Activated CD8-positive, alpha-beta memory T cell treated with anti-CD3 and anti-CD28 coated beads, Interleukin-2, amount 50 U/mL, for 1 hour (primary cell): ENCODE measurements at regions not wholly inside any gene's neighbourhood (a gene's known extent, or its start where the extent isn't known, plus 50 kb on each side); places are given as distances from the start of the nearest gene placed in this dataset.

ENCODE experiments used
- DNase-seq: peaks from one replicate; pipeline ENCODE4 v3.0.0-alpha.2; 2020; ENCODE audit errors: extremely low read depth

- no peak for DNase-seq
Measured at GRCh38 chr3:194925614-194926013, 239.9 kb downstream of the FAM43A start.

GRCh38 chr3:194928227-194928626, 242.5 kb downstream of the FAM43A start:
- DNase-seq: no peak

- DNase-seq: no peak
Measured at GRCh38 chr3:194928831-194929577, 243.3 kb downstream of the FAM43A start.

DNA sequence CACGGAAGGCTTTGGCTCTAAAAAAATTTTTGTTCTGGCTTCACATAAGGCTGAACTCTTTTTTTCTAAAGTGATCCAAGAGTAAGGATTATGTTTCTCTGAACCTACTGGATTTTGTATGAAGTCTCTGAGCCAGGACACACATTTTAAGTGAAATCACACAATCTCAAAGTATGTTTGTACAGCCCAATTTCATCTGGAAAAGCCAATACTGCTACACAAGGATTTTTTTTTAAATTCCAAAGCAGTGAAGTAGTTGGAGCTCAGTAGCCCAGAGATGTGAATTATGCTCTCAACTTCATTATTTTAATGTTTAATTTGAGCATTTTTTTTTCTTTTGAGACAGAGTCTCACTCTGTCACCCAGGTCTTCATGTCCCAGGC, 243.9 kb downstream of the FAM43A start:
- no peak for DNase-seq

DNA sequence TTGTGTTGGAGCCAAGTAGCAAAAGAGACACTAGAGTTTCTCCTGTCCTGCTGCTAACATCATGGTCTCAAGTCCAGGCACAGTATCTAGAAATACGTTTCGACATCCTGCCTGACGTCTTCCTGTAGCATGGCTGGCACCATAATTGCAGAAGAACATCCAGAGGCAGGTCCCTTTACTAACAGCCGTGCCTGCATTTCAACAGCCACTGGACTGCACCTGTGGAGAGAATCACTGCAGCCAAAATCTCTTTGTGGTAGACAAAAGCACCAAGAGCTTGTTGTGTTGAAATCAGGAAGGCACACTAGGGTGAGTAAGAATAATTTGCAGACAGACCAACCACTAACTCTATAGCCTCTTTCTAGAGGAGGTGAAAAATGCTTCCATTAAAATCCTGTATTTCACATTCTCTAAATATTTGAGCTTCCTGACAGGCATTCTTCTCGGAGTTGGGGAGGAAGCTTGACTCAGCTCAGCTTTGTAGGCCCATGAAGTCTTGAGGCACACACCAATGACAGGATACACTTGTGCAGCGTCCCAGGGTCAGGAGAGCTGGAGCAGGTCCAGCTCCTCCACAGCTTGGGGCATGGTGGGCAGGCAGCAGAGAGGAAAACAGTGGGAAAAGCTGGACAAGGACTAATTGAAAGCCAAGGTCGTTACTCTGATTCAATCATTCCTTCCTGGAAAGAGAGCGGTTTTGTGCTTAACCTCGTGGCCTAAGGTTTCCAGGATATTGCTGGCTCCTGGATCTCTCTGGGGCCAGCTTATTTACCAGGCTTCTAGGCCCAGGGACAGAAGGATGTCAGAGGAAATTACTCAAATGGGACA, 244.9 kb downstream of the FAM43A start:
- DNase-seq: no peak

- DNase-seq: no peak
Measured at GRCh38 chr3:194931347-194931746, 245.7 kb downstream of the FAM43A start.

- no peak for DNase-seq
Measured at GRCh38 chr3:194931865-194932264, 246.2 kb downstream of the FAM43A start.

DNA sequence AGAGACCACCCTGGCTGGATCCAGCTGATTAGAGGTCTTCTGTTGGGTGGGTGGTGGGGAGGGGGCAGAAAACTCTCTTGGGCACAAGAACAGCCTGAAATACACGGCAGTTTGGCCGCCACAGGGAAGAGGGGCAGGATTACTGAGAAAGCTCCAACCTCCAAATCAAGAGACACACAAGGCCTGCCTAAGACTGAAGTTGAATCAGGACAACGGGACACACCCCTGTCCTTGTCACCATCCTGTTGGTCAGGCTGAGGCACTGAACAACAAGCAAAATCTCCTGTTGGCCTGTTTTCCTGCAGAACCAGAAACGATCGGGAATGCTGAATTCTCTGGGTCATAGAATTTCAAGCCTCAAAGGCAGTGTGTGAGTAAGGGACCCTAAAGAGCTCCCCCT, 247.8 kb downstream of the FAM43A start:
- DNase-seq: no peak

- no peak for DNase-seq
Measured at GRCh38 chr3:194935061-194935460, 249.4 kb downstream of the FAM43A start.

GRCh38 chr3:194935632-194936470, 250.2 kb downstream of the FAM43A start:
- no peak for DNase-seq

DNA sequence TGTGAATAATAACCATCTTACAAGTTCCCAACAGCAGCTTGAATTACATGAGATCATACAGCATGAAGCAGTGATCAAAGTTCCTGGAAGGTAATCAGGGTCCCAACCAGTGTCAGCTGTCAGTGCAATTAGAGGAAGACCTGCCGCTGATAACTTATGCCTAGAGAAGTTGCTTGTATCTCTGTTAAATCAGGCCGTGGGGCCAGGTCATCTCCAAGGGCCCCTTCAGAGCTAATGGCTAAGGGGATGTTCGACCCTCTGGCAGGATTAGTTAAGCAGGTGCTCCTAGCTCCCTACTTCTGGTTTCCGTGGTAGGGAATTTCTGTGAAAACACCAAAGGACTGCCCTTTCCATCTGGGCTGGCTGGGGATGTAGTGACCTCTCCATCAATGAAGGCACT, 251.0 kb downstream of the FAM43A start:
- no peak for DNase-seq

- no peak for DNase-seq
Measured at GRCh38 chr3:194937144-194937543, 251.5 kb downstream of the FAM43A start.

DNA sequence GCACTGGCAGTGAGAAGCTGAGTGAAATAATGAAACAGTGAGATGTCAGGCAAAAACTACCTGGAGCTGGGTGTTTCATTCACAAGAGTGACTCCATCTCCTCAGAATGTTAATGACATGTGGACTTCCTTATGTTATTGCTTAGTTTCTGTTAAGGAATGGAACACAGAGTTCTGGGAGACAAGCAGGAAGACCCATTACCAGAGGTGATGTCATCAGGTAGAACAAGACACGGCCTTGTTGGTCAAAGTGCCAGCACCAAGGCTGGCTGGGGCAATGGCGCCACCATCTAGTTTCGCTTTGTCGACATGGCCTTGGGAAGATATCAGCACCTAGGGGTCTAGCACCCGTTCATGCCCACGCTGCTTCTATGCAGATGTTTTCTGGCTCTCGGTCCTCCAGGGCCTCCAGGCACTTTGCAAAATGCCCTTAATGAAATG, 252.2 kb downstream of the FAM43A start:
- no peak for DNase-seq

DNA sequence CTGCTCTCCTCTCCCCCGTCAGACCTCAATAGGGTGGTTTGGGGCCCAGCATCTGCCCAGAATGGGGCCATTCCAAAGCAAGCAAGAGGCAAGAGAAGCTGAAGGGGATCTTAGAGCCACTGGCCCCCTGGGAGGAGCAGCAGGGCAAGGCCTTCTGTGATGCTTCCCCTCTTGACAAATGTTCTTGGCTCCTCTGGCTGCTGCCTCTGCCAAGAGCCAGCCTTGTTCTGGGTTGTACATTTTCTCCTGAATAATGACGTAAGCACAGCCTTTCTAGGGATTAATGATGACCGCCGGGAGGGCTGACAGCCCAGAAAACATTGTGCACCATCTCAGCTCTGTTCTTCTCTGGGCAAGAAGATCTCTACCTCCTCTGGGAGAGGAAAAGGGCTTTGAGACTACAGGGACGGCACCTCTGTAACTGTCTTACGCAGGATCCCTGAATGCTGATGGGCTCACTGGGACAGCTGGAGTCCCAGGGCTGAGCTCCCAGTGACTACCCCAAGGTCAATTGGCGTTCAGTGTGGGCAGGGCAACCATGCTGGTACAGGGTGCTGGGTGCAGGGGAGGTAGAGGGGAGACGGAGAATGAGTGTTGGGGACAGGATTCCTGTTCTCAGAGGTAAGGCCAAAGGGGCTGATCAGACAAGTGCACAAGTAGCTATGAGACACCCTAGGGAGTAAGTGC, 253.3 kb downstream of the FAM43A start:
- DNase-seq: no peak

- no peak for DNase-seq
Measured at GRCh38 chr3:194939532-194939909, 253.8 kb downstream of the FAM43A start.

DNA sequence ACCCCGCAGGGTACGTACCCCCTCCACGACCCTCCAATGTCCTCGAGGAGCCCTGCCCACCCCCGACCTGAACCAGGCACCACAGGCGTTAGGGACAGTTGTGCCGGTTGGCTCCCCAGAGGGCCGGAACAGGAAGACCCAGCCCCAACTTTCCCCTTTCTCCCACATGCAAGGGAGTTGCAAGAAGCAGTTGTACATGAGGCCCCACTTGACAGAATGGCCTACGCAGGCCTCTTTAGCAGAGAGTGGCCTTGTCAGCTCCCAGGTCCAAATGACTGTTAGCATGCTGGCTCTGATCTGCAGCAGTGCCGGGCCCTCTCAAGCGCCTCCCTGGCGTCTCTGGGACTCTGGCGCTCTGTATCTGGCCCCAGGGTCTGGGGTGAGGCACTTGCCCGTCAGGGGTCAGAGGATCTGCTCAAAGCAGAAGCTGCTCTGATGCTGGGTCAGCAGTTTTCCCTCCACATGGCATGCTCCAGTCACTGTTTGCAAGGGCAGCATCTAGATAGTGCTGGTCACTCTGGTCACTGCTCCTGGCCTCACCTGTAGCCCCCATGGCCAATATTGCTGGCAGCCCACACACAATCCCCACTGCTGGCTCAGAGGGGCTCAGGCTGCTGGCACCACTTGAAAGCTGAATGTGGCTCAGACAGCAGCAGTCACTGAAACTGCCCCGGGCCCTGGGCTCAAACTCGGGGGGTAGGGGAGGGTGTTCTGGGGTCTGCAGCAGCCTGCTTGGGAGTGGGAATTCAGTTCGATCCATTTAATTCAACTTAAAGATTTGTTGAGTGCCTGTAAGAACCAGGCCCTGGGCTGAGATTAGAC, 254.5 kb downstream of the FAM43A start:
- no peak for DNase-seq

- DNase-seq: no peak
Measured at GRCh38 chr3:194941360-194941955, 255.8 kb downstream of the FAM43A start.

DNA sequence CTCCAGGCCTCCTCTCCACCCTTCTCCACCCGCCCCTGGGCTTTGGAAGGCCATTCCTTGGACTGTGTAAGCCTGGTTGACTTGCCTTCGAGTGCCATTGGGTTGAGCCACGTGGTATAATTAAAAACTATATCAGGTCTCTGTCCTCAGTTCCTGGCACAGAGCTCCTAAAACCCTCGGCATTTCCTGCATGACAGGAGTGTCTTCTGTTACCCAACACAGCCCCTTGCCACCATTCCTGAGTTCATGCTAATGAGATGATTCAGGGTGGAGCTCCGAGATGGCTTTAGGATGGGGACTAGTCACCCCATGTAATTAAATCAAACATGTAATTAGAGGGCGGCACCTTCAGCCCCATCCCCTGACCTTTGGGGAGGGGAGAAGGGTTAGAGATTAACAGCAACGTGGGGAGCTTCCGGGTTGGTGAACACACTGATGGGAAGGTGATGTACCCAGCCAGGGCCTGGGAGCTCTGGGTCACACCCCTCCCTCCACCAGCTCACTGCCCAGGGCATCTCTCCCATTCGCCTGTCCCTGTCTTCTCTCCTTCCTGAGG, 256.4 kb downstream of the FAM43A start:
- DNase-seq: no peak

DNA sequence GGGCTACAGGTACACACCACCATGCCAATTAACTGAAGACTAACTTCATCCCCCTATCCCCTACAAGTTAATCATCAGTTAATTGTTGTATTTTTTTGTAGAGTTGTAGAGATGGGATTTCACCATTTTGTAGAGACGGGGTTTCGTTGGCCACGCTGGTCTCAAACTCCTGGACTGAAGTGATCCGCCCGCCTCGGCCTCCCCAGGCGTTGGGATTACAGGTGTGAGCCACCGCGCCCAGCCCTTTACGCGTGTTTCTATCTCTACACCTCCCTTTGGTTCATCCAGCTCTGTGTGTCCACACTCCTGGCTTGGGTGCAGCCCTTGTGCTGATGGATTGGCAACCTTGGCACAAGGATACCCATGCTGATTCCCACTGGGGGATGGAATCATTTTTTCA, 258.8 kb downstream of the FAM43A start:
- DNase-seq: no peak

DNA sequence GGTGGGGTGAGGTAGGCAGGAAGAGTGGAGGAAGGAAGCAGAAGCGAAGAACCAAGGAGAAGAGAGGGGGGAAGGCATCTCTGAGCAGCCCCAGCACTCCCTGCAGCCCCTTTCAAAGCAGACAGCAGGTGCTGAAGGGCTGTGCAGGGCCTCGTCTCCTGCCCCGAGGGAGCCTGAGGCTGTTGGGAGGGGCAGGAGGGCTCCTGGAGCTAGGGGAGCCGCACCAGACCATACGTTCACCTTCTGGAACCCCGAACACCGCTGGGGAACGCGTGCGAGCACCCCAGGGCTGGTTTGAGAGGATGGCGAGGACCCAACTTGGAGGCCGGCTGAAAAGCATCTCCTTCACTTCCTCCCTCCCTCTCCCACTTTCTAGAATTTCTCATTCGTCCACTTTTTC, 259.8 kb downstream of the FAM43A start:
- DNase-seq: no peak
